Transverse colon (tissue), 4 donors: ENCODE measurements at regions not wholly inside any gene's neighbourhood (a gene's known extent, or its start where the extent isn't known, plus 50 kb on each side); places are given as distances from the start of the nearest gene placed in this dataset.

Experiments used
- DNase-seq: peaks from one replicate; pipeline ENCODE4 v3.0.0-alpha.2; 2019
- H3K27ac ChIP-seq, 4 donors: fragments of 200-600 bp; sonication (generic); 2 replicates each; pipeline ENCODE4 v1.5.1; 2016 to 2018; ENCODE audit warnings: inconsistent platforms in 4 of 4
- H3K27me3 ChIP-seq: fragments of 200-600 bp; sonication (generic); 2 replicates; pipeline ENCODE4 v1.5.1; 2017; ENCODE audit warnings: inconsistent platforms
- H3K36me3 ChIP-seq, 4 donors: fragments of 200-600 bp; sonication (generic); 2 replicates each; pipeline ENCODE4 v1.5.1; 2017 to 2019; ENCODE audit warnings: inconsistent platforms in 4 of 4
- H3K4me1 ChIP-seq, 4 donors: fragments of 200-600 bp; sonication (generic); 2 replicates each; pipeline ENCODE4 v1.5.1; 2017 to 2020; ENCODE audit warnings: inconsistent platforms in 4 of 4
- H3K4me3 ChIP-seq, 4 donors: fragments of 200-600 bp; sonication (generic); 1 replicate in 1 of 4; 2 replicates in 3 of 4; pipeline versions ENCODE4 v1.5.1 to v1.6.1; 2017 to 2019; ENCODE audit warnings: inconsistent platforms in 4 of 4
- H3K9me3 ChIP-seq, 2 donors: fragments of 200-600 bp; sonication (generic); 2 replicates each; pipeline ENCODE4 v1.5.1; 2017 to 2019; ENCODE audit warnings: inconsistent platforms in 2 of 2
- CTCF ChIP-seq, 5 experiments: fragments of 200-600 bp in 3 of 5; fragments of 450-650 bp in 2 of 5; sonication (generic) in 3 of 5; IDR thresholded peaks; 1 replicate in 2 of 5; 2 replicates in 3 of 5; pipeline ENCODE4 v1.5.1; 2016 to 2017; ENCODE audit warnings: antibody characterized with exemption in 5 of 5, inconsistent platforms in 3 of 5, mild to moderate bottlenecking in 2 of 5, moderate library complexity in 1 of 5
- EP300 ChIP-seq: sonication (generic); formaldehyde crosslinking; IDR thresholded peaks from one replicate; pipeline ENCODE4 v1.6.1; 2017; ENCODE audit warnings: antibody characterized with exemption, low read depth
- POLR2A ChIP-seq: fragments of 450-650 bp; IDR thresholded peaks from one replicate; pipeline ENCODE4 v1.6.1; 2016; ENCODE audit warnings: antibody characterized with exemption, mild to moderate bottlenecking, moderate library complexity
- POLR2AphosphoS5 ChIP-seq, 3 donors: sonication (generic); formaldehyde crosslinking; IDR thresholded peaks; one replicate each; pipeline ENCODE4 v1.6.1; 2016; ENCODE audit warnings: antibody characterized with exemption in 3 of 3
- WGBS, 2 donors: methylation state at CpG; one replicate each; pipeline ENCODE4 v1.1.5; 2018; ENCODE audit warnings: low coverage in 1 of 2; 5-methylcytosine and 5-hydroxymethylcytosine counted together
- in situ Hi-C, 4 donors: fragments of 200-750 bp; cut with MboI; loops; one replicate each; pipeline versions ENCODE4 v1.15.0 to v1.15.1; 2017; ENCODE audit warnings: low sequenced_read_pairs in 3 of 4, low pct_ligation_motif_present in 1 of 4, low pct_unique_long_range_greater_than_20kb in 1 of 4
- intact Hi-C: fragments of 100-400 bp; cut with DNase I; formaldehyde crosslinking; loops from one replicate; pipeline ENCODE4 v1.15.1; 2023; ENCODE audit warnings: low total_unique reads

- DNase-seq = no peak
- 80% methylated on average over 15 of the region's 15 CpGs; no CpG with 5 or more reads in 1 of the 2 donors for WGBS, 2 donors
- Histone ChIP-seq H3K27ac (no peak overlapping the region), H3K4me3 (no peak overlapping the region), H3K4me1 (no peaks in the 10 kb centered on the region), H3K36me3 (no peaks in the 10 kb centered on the region), H3K27me3 (no peaks in the 10 kb centered on the region), H3K9me3 (no peaks in the 10 kb centered on the region)
- no peak for TF ChIP-seq POLR2A
- TF ChIP-seq POLR2AphosphoS5 (IDR thresholded peaks at IDR 0.05) = no peak
- TF ChIP-seq EP300 = no peak
- no peak for TF ChIP-seq CTCF (IDR thresholded peaks at IDR 0.05)
- in situ Hi-C loops = no loop called here
- intact Hi-C loops = no loop called here
Measured at GRCh38 chr2:128692895-128693742, 374.5 kb upstream of the HS6ST1 start.

GRCh38 chr2:128693743-128694029 lies 375.0 kb upstream of the HS6ST1 start:
- intact Hi-C loops (no loop called here), in situ Hi-C loops (no loop called here)
- no peak overlapping the region for H3K4me3 ChIP-seq
- H3K27ac ChIP-seq = no peak overlapping the region
- H3K9me3 ChIP-seq = no peaks in the 10 kb centered on the region
- H3K27me3 ChIP-seq = no peaks in the 10 kb centered on the region
- TF ChIP-seq CTCF (IDR thresholded peaks at IDR 0.05) (no peak), POLR2A (no peak), POLR2AphosphoS5 (IDR thresholded peaks at IDR 0.05) (no peak), EP300 (no peak)
- no peaks in the 10 kb centered on the region for H3K36me3 ChIP-seq
- H3K4me1 ChIP-seq = no peaks in the 10 kb centered on the region
- WGBS, 2 donors = 53 to 65% methylated on average over 3 to 7 of the region's 7 CpGs
- DNase-seq = no peak

GRCh38 chr2:128695646-128696220 lies 377.1 kb upstream of the HS6ST1 start:
- TF ChIP-seq POLR2A = no peak

GRCh38 chr2:128696421-128696820 lies 377.8 kb upstream of the HS6ST1 start:
- in situ Hi-C loops (no loop called here), intact Hi-C loops (no loop called here)
- DNase-seq = no peak
- H3K36me3 ChIP-seq = no peaks in the 10 kb centered on the region
- WGBS, 2 donors = 40 to 71% methylated on average over 1 to 6 of the region's 6 CpGs
- no peaks in the 10 kb centered on the region for H3K4me1 ChIP-seq
- no peak overlapping the region for H3K4me3 ChIP-seq
- H3K9me3 ChIP-seq = no peaks in the 10 kb centered on the region
- TF ChIP-seq POLR2A (no peak), POLR2AphosphoS5 (IDR thresholded peaks at IDR 0.05) (no peak), EP300 (no peak), CTCF (IDR thresholded peaks at IDR 0.05) (no peak)
- no peaks in the 10 kb centered on the region for H3K27me3 ChIP-seq
- H3K27ac ChIP-seq = no peak overlapping the region

More at GRCh38 chr2:128695646-128696220, 377.1 kb upstream of the HS6ST1 start:
- Histone ChIP-seq H3K9me3 (no peaks in the 10 kb centered on the region), H3K36me3 (no peaks in the 10 kb centered on the region), H3K4me3 (no peak overlapping the region), H3K27me3 (no peaks in the 10 kb centered on the region), H3K4me1 (no peaks in the 10 kb centered on the region), H3K27ac (no peak overlapping the region)
- in situ Hi-C loops (no loop called here), intact Hi-C loops (no loop called here)
- DNase-seq = no peak
- 65 to 67% methylated on average over 2 to 8 of the region's 8 CpGs for WGBS, 2 donors
